Lower lobe of right lung (tissue), 2 donors: ENCODE measurements at regions not wholly inside any gene's neighbourhood (a gene's known extent, or its start where the extent isn't known, plus 50 kb on each side); places are given as distances from the start of the nearest gene placed in this dataset.

Experiments used
- ATAC-seq, 2 donors: fragments of 200-7000 bp; cut with Tn5 transposase; one replicate each; pipeline ENCODE4 v1.9.1; 2020 to 2022; ENCODE audit warnings: mild to moderate bottlenecking in 2 of 2, moderate library complexity in 2 of 2
- DNase-seq: peaks from one replicate; pipeline ENCODE4 v3.0.0-alpha.2; 2020
- H3K27ac ChIP-seq: fragments of 200-600 bp; one replicate; pipeline ENCODE4 v1.8.0; 2022
- H3K27me3 ChIP-seq: fragments of 200-600 bp; one replicate; pipeline ENCODE4 v1.8.0; 2022; ENCODE audit warnings: low read depth
- H3K36me3 ChIP-seq: fragments of 200-600 bp; one replicate; pipeline ENCODE4 v1.8.0; 2022; ENCODE audit warnings: mild to moderate bottlenecking
- H3K4me1 ChIP-seq: fragments of 200-600 bp; one replicate; pipeline ENCODE4 v1.8.0; 2022
- H3K4me3 ChIP-seq: fragments of 200-600 bp; one replicate; pipeline ENCODE4 v1.8.0; 2022; ENCODE audit warnings: mild to moderate bottlenecking
- H3K9me3 ChIP-seq: fragments of 200-600 bp; one replicate; pipeline ENCODE4 v1.8.0; 2022
- intact Hi-C: fragments of 100-400 bp; cut with DNase I; formaldehyde crosslinking; loops from one replicate; pipeline ENCODE4 v1.11.0; 2022
- TF ChIP-seq, protein P1 (sequence below): fragments of 200-600 bp; IDR thresholded peaks from one replicate; pipeline ENCODE4 v1.8.0; 2022; ENCODE audit warnings: antibody characterized with exemption, mild to moderate bottlenecking
- donor health status: DM: no; HTN: yes; CAD: no; lungs with severe emphysema.

DNA sequence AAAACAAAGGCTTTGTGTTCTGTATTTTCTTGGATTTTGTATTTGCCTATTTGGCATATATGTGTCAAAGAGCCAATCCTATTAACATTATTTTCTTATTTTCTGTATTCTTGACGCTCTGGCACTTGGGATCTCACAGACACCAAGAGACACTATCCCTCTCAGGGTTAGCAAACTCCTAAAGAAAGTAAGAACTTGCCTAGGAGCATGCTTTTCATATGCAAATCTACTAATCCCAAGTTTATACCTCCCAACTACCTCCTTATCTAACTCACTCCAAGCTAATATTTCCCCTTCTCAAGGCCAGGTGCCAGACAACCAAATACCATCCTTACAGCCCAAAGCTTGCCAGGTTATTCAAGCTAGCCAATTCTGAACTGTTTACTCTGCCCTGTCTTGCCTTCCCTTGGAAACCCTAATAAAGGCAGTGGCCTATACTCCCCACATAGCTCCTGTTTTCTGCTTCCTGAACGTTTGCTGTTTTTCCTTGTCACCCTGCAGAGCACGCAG lies 455.4 kb upstream of the ANO3 start:
- no peak for DNase-seq
- intact Hi-C loops: no loop called here
- no peak overlapping the region for H3K4me3 ChIP-seq
- no peak overlapping the region for H3K27ac ChIP-seq
- no peaks in the 10 kb centered on the region for H3K4me1 ChIP-seq
- H3K9me3 ChIP-seq: no peaks in the 10 kb centered on the region
- no peaks in the 10 kb centered on the region for H3K36me3 ChIP-seq
- no peak for ATAC-seq
- H3K27me3 ChIP-seq: no peaks in the 10 kb centered on the region
- TF ChIP-seq, protein P1, sequence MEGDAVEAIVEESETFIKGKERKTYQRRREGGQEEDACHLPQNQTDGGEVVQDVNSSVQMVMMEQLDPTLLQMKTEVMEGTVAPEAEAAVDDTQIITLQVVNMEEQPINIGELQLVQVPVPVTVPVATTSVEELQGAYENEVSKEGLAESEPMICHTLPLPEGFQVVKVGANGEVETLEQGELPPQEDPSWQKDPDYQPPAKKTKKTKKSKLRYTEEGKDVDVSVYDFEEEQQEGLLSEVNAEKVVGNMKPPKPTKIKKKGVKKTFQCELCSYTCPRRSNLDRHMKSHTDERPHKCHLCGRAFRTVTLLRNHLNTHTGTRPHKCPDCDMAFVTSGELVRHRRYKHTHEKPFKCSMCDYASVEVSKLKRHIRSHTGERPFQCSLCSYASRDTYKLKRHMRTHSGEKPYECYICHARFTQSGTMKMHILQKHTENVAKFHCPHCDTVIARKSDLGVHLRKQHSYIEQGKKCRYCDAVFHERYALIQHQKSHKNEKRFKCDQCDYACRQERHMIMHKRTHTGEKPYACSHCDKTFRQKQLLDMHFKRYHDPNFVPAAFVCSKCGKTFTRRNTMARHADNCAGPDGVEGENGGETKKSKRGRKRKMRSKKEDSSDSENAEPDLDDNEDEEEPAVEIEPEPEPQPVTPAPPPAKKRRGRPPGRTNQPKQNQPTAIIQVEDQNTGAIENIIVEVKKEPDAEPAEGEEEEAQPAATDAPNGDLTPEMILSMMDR: no peak

- DNase-seq (no peak), ATAC-seq (no peak)
- TF ChIP-seq, protein P1: no peak
- no peaks in the 10 kb centered on the region for H3K9me3 ChIP-seq
- H3K4me3 ChIP-seq: no peak overlapping the region
- H3K27ac ChIP-seq: no peak overlapping the region
- H3K36me3 ChIP-seq: no peaks in the 10 kb centered on the region
- H3K27me3 ChIP-seq: no peaks in the 10 kb centered on the region
- intact Hi-C loops: no loop called here
- H3K4me1 ChIP-seq: no peaks in the 10 kb centered on the region
Measured at GRCh38 chr11:25886036-25886435, 445.9 kb upstream of the ANO3 start.

DNA sequence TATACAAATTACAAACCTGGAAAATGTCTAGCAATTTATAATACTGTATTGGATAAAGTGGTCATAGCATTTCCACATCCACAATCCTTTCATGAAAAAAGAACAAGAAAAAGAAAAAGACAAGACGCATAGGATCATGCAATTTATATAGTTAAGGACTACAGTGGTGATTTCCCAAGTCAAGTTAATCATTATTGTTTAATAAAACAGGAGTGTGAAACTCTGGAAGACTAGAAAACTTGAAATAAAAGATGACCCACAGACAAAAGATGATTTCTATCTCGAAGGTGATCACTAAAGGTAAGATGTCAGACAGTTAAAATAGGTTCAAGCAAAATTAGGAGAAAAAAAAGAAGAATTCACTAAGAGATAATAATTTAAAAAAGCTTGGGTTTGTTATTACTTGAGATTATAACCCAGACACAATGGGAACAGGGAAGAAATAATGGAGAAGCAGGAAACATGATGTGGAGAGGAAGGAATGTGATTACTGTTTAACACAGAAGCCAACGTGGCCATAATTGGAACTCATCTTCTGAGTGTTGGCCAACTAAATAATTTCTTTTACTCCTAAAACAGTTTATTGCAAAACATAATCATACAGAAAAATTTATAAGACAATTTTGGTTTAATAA lies 441.2 kb upstream of the ANO3 start:
- TF ChIP-seq, protein P1: no peak
- intact Hi-C loops: no loop called here
- H3K9me3 ChIP-seq: no peaks in the 10 kb centered on the region

DNA sequence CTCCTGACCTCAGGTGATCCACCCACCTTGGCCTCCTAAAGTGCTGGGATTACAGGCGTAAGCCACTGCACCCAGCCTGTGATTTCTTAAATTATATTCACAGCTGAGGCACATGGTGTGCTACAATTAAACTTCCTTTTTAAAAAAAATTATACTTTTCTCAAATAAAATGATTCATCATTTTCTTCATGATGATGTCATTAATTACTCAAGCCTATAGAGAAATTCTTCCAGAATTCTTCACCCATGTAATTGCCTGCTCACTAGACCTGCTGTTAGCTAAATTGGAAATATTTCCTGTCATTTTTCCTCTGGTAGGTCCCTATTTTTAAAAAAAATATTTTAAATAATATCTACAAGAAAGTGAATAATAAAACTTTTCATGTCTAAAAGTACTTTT lies 440.0 kb upstream of the ANO3 start:
- H3K27ac ChIP-seq: no peak overlapping the region
- H3K27me3 ChIP-seq: no peaks in the 10 kb centered on the region
- ATAC-seq (no peak), DNase-seq (no peak)
- H3K4me1 ChIP-seq: no peaks in the 10 kb centered on the region
- H3K36me3 ChIP-seq: no peaks in the 10 kb centered on the region
- no peaks in the 10 kb centered on the region for H3K9me3 ChIP-seq
- intact Hi-C loops: no loop called here
- no peak overlapping the region for H3K4me3 ChIP-seq
- TF ChIP-seq, protein P1: no peak

More for the DNA sequence above, 441.2 kb upstream of the ANO3 start:
- no peaks in the 10 kb centered on the region for H3K4me1 ChIP-seq
- DNase-seq (no peak), ATAC-seq (no peak)
- no peaks in the 10 kb centered on the region for H3K36me3 ChIP-seq
- no peak overlapping the region for H3K27ac ChIP-seq
- H3K4me3 ChIP-seq: no peak overlapping the region
- no peaks in the 10 kb centered on the region for H3K27me3 ChIP-seq

GRCh38 chr11:25899617-25900160 lies 432.2 kb upstream of the ANO3 start:
- no peak overlapping the region for H3K27ac ChIP-seq
- no peak for ATAC-seq
- no peaks in the 10 kb centered on the region for H3K36me3 ChIP-seq
- no peaks in the 10 kb centered on the region for H3K9me3 ChIP-seq
- H3K4me1 ChIP-seq: no peaks in the 10 kb centered on the region
- TF ChIP-seq, protein P1: no peak
- H3K4me3 ChIP-seq: no peak overlapping the region
- DNase-seq: no peak
- no peaks in the 10 kb centered on the region for H3K27me3 ChIP-seq
- intact Hi-C loops: no loop called here
